ENCODE measurements at regions not wholly inside any gene's neighbourhood (a gene's known extent, or its start where the extent isn't known, plus 50 kb on each side); places are given as distances from the start of the nearest gene placed in this dataset.

GRCh38 chr3:107111872-107112271, 265.4 kb upstream of the CCDC54 start:
- H3K36me3 ChIP-seq, result no peaks in the 10 kb centered on the region
- H3K27ac ChIP-seq, result no peak overlapping the region
- no peak for DNase-seq
- no peaks in the 10 kb centered on the region for H3K4me1 ChIP-seq
- 75 to 89% methylated on average over 2 of the region's 2 CpGs for WGBS, 2 donors
- TF ChIP-seq POLR2A (IDR thresholded peaks at IDR 0.05), result no peak
- TF ChIP-seq CTCF (IDR thresholded peaks at IDR 0.05), result no peak
- no peaks in the 10 kb centered on the region for H3K27me3 ChIP-seq
- H3K9me3 ChIP-seq, result no peaks in the 10 kb centered on the region
- no peak overlapping the region for H3K4me3 ChIP-seq (replicated peaks in 1 of 3)
- intact Hi-C loops (cut with DNase I), result no loop called here

GRCh38 chr3:107112356-107112755, 264.9 kb upstream of the CCDC54 start:
- Histone ChIP-seq H3K27ac (no peak overlapping the region), H3K9me3 (no peaks in the 10 kb centered on the region), H3K4me3 (replicated peaks in 1 of 3) (no peak overlapping the region), H3K4me1 (no peaks in the 10 kb centered on the region), H3K27me3 (no peaks in the 10 kb centered on the region), H3K36me3 (no peaks in the 10 kb centered on the region)
- intact Hi-C loops (cut with DNase I), result no loop called here
- WGBS, 2 donors, result 89 to 91% methylated on average over 1 of the region's 1 CpG
- no peak for TF ChIP-seq POLR2A (IDR thresholded peaks at IDR 0.05)
- no peak for TF ChIP-seq CTCF (IDR thresholded peaks at IDR 0.05)
- DNase-seq, result no peak

GRCh38 chr3:107116251-107116650, 261.0 kb upstream of the CCDC54 start:
- DNase-seq, result no peak
- Histone ChIP-seq H3K4me1 (peaks cover 0 to 7% of the 10 kb centered on the region in 2 donors), H3K27me3 (no peaks in the 10 kb centered on the region), H3K27ac (no peak overlapping the region), H3K9me3 (no peaks in the 10 kb centered on the region), H3K4me3 (replicated peaks in 1 of 3) (no peak overlapping the region), H3K36me3 (no peaks in the 10 kb centered on the region)
- TF ChIP-seq POLR2A (IDR thresholded peaks at IDR 0.05), result no peak
- no peak for TF ChIP-seq CTCF (IDR thresholded peaks at IDR 0.05)
- WGBS, 2 donors, result 92 to 94% methylated on average over 16 to 17 of the region's 17 CpGs
- intact Hi-C loops (cut with DNase I), result no loop called here

GRCh38 chr3:107117156-107117555, 260.1 kb upstream of the CCDC54 start:
- TF ChIP-seq POLR2A (IDR thresholded peaks at IDR 0.05), result no peak
- TF ChIP-seq CTCF (IDR thresholded peaks at IDR 0.05), result no peak
- no peak for DNase-seq
- Histone ChIP-seq H3K36me3 (no peaks in the 10 kb centered on the region), H3K27ac (no peak overlapping the region), H3K27me3 (no peaks in the 10 kb centered on the region), H3K9me3 (no peaks in the 10 kb centered on the region), H3K4me1 (peaks cover 0 to 7% of the 10 kb centered on the region in 2 donors), H3K4me3 (replicated peaks in 1 of 3) (no peak overlapping the region)
- intact Hi-C loops (cut with DNase I), result no loop called here
- WGBS, 2 donors, result 94 to 96% methylated on average over 4 of the region's 4 CpGs

GRCh38 chr3:107117922-107118536, 259.2 kb upstream of the CCDC54 start:
- peak in 2 of 6 experiments; percentile 26 to 34 for TF ChIP-seq CTCF (IDR thresholded peaks at IDR 0.05)
- TF ChIP-seq POLR2A (IDR thresholded peaks at IDR 0.05), result no peak
- Histone ChIP-seq H3K4me1 (peaks cover 0 to 7% of the 10 kb centered on the region in 2 donors), H3K36me3 (no peaks in the 10 kb centered on the region), H3K27ac (no peak overlapping the region), H3K4me3 (replicated peaks in 1 of 3) (no peak overlapping the region), H3K27me3 (no peaks in the 10 kb centered on the region), H3K9me3 (no peaks in the 10 kb centered on the region)
- 43 to 49% methylated on average over 10 of the region's 10 CpGs for WGBS, 2 donors
- intact Hi-C loops (cut with DNase I), result no loop called here
- peak in 1 of 2 donors; percentile 7 for DNase-seq
